Activated T-cell treated with anti-CD3 and anti-CD28 coated beads, Interleukin-2, amount 50 U/mL, for 24 hours (primary cell): ENCODE measurements at regions not wholly inside any gene's neighbourhood (a gene's known extent, or its start where the extent isn't known, plus 50 kb on each side); places are given as distances from the start of the nearest gene placed in this dataset.
"Not testable (repeated sequence)": the region's sequence is repeated elsewhere in the genome, so short reads cannot be mapped to it uniquely, and the experiment has no call there.

Experiments
- DNase-seq: peaks from one replicate; pipeline ENCODE4 v3.0.0-alpha.2; 2020
- H3K27ac Mint-ChIP-seq: 2 replicates; pipeline ENCODE4 v1.8.0; 2020; ENCODE audit warnings: mild to moderate bottlenecking, mixed read lengths
- H3K27me3 Mint-ChIP-seq: 2 replicates; pipeline ENCODE4 v1.8.0; 2020; ENCODE audit warnings: mixed read lengths
- H3K36me3 Mint-ChIP-seq: 2 replicates; pipeline ENCODE4 v1.8.0; 2020; ENCODE audit warnings: low read depth, mixed read lengths
- H3K4me1 Mint-ChIP-seq: 2 replicates; pipeline ENCODE4 v1.8.0; 2020; ENCODE audit warnings: low read depth, mixed read lengths
- H3K4me3 Mint-ChIP-seq: 2 replicates; pipeline ENCODE4 v1.8.0; 2020; ENCODE audit warnings: mild to moderate bottlenecking, moderate library complexity, mixed read lengths
- H3K9me3 Mint-ChIP-seq: 2 replicates; pipeline ENCODE4 v1.8.0; 2020; ENCODE audit warnings: mixed read lengths

GRCh38 chr9:115686069-115686468 lies 467.5 kb upstream of the PAPPA start:
- H3K9me3 Mint-ChIP-seq = peaks cover 2% of the 10 kb centered on the region
- no peak overlapping the region for H3K4me3 Mint-ChIP-seq
- H3K36me3 Mint-ChIP-seq = no peaks in the 10 kb centered on the region
- no peak overlapping the region for H3K27ac Mint-ChIP-seq
- H3K27me3 Mint-ChIP-seq = peaks cover 6% of the 10 kb centered on the region
- no peak for DNase-seq
- H3K4me1 Mint-ChIP-seq = no peaks in the 10 kb centered on the region

GRCh38 chr9:115687356-115687755 lies 466.2 kb upstream of the PAPPA start:
- DNase-seq = no peak
- Mint-ChIP-seq H3K27me3 (peaks cover 9% of the 10 kb centered on the region), H3K27ac (no peak overlapping the region), H3K9me3 (peaks cover 2% of the 10 kb centered on the region), H3K4me3 (no peak overlapping the region), H3K4me1 (no peaks in the 10 kb centered on the region), H3K36me3 (no peaks in the 10 kb centered on the region)

GRCh38 chr9:115689331-115689730 lies 464.3 kb upstream of the PAPPA start:
- no peak for DNase-seq
- H3K9me3 Mint-ChIP-seq = peaks cover 2% of the 10 kb centered on the region
- H3K4me1 Mint-ChIP-seq = no peaks in the 10 kb centered on the region

GRCh38 chr9:115690786-115691496 lies 462.6 kb upstream of the PAPPA start:
- Mint-ChIP-seq H3K4me1 (no peaks in the 10 kb centered on the region), H3K27me3 (peaks cover 9% of the 10 kb centered on the region), H3K36me3 (no peaks in the 10 kb centered on the region), H3K27ac (no peak overlapping the region), H3K9me3 (no peaks in the 10 kb centered on the region), H3K4me3 (no peak overlapping the region)
- no peak for DNase-seq

More at GRCh38 chr9:115689331-115689730, 464.3 kb upstream of the PAPPA start:
- Mint-ChIP-seq H3K27me3 (peaks cover 9% of the 10 kb centered on the region), H3K4me3 (no peak overlapping the region), H3K36me3 (no peaks in the 10 kb centered on the region), H3K27ac (no peak overlapping the region)

- DNase-seq = no peak
- Mint-ChIP-seq H3K36me3 (no peaks in the 10 kb centered on the region), H3K27ac (no peak overlapping the region), H3K4me1 (no peaks in the 10 kb centered on the region), H3K27me3 (peaks cover 9% of the 10 kb centered on the region), H3K4me3 (no peak overlapping the region), H3K9me3 (no peaks in the 10 kb centered on the region)
Measured at GRCh38 chr9:115691693-115692092, 461.9 kb upstream of the PAPPA start.

- not testable (repeated sequence) for H3K27ac Mint-ChIP-seq, H3K27me3 Mint-ChIP-seq, DNase-seq, H3K36me3 Mint-ChIP-seq, H3K4me3 Mint-ChIP-seq, H3K9me3 Mint-ChIP-seq, H3K4me1 Mint-ChIP-seq
Measured at GRCh38 chr9:115692868-115693267, 460.7 kb upstream of the PAPPA start.

- Mint-ChIP-seq H3K4me3 (no peak overlapping the region), H3K27ac (no peak overlapping the region), H3K4me1 (no peaks in the 10 kb centered on the region), H3K36me3 (no peaks in the 10 kb centered on the region), H3K27me3 (peaks cover 3% of the 10 kb centered on the region), H3K9me3 (no peaks in the 10 kb centered on the region)
- no peak for DNase-seq
Measured at GRCh38 chr9:115694014-115694413, 459.6 kb upstream of the PAPPA start.

GRCh38 chr9:115694991-115695390 lies 458.6 kb upstream of the PAPPA start:
- H3K27me3 Mint-ChIP-seq = peaks cover 3% of the 10 kb centered on the region
- no peaks in the 10 kb centered on the region for H3K4me1 Mint-ChIP-seq
- no peak overlapping the region for H3K27ac Mint-ChIP-seq
- H3K9me3 Mint-ChIP-seq = no peaks in the 10 kb centered on the region
- no peak for DNase-seq
- no peaks in the 10 kb centered on the region for H3K36me3 Mint-ChIP-seq
- H3K4me3 Mint-ChIP-seq = no peak overlapping the region

GRCh38 chr9:115712981-115713380 lies 440.6 kb upstream of the PAPPA start:
- Mint-ChIP-seq H3K4me3 (no peak overlapping the region), H3K4me1 (no peaks in the 10 kb centered on the region), H3K36me3 (no peaks in the 10 kb centered on the region), H3K9me3 (no peaks in the 10 kb centered on the region), H3K27me3 (no peaks in the 10 kb centered on the region), H3K27ac (no peak overlapping the region)
- DNase-seq = no peak

- Mint-ChIP-seq H3K36me3 (no peaks in the 10 kb centered on the region), H3K9me3 (no peaks in the 10 kb centered on the region), H3K4me3 (no peak overlapping the region), H3K4me1 (no peaks in the 10 kb centered on the region), H3K27me3 (no peaks in the 10 kb centered on the region), H3K27ac (no peak overlapping the region)
- DNase-seq = no peak
Measured at GRCh38 chr9:115715666-115716065, 437.9 kb upstream of the PAPPA start.

GRCh38 chr9:115717298-115717697 lies 436.3 kb upstream of the PAPPA start:
- DNase-seq = no peak
- Mint-ChIP-seq H3K27ac (no peak overlapping the region), H3K4me1 (no peaks in the 10 kb centered on the region), H3K36me3 (no peaks in the 10 kb centered on the region), H3K27me3 (no peaks in the 10 kb centered on the region), H3K4me3 (no peak overlapping the region), H3K9me3 (no peaks in the 10 kb centered on the region)

GRCh38 chr9:115717711-115718173 lies 435.8 kb upstream of the PAPPA start:
- no peak for DNase-seq
- no peak overlapping the region for H3K4me3 Mint-ChIP-seq

GRCh38 chr9:115730396-115730795 lies 423.2 kb upstream of the PAPPA start:
- Mint-ChIP-seq H3K4me3 (no peak overlapping the region), H3K9me3 (peaks cover 17% of the 10 kb centered on the region), H3K27me3 (no peaks in the 10 kb centered on the region), H3K27ac (no peak overlapping the region), H3K36me3 (no peaks in the 10 kb centered on the region), H3K4me1 (no peaks in the 10 kb centered on the region)
- no peak for DNase-seq

More at GRCh38 chr9:115717711-115718173, 435.8 kb upstream of the PAPPA start:
- Mint-ChIP-seq H3K36me3 (no peaks in the 10 kb centered on the region), H3K9me3 (no peaks in the 10 kb centered on the region), H3K27me3 (no peaks in the 10 kb centered on the region), H3K27ac (no peak overlapping the region), H3K4me1 (no peaks in the 10 kb centered on the region)

GRCh38 chr9:115730845-115731244 lies 422.7 kb upstream of the PAPPA start:
- DNase-seq = no peak
- Mint-ChIP-seq H3K27me3 (no peaks in the 10 kb centered on the region), H3K4me1 (no peaks in the 10 kb centered on the region), H3K4me3 (no peak overlapping the region), H3K27ac (no peak overlapping the region), H3K36me3 (no peaks in the 10 kb centered on the region), H3K9me3 (peaks cover 14% of the 10 kb centered on the region)

- H3K4me3 Mint-ChIP-seq = no peak overlapping the region
- H3K4me1 Mint-ChIP-seq = no peaks in the 10 kb centered on the region
- DNase-seq = no peak
- no peaks in the 10 kb centered on the region for H3K27me3 Mint-ChIP-seq
- H3K27ac Mint-ChIP-seq = no peak overlapping the region
- H3K36me3 Mint-ChIP-seq = no peaks in the 10 kb centered on the region
- peaks cover 3% of the 10 kb centered on the region for H3K9me3 Mint-ChIP-seq
Measured at GRCh38 chr9:115733318-115734110, 420.1 kb upstream of the PAPPA start.
